Thoracic aorta (tissue), 2 donors: ENCODE measurements at regions not wholly inside any gene's neighbourhood (a gene's known extent, or its start where the extent isn't known, plus 50 kb on each side); places are given as distances from the start of the nearest gene placed in this dataset.

Experiments used
- ATAC-seq: fragments of 150-250 bp; one replicate; pipeline ENCODE4 v1.8.0; 2017; ENCODE audit warnings: low read depth; ENCODE audit not compliant: insufficient number of reproducible peaks, low FRiP score
- DNase-seq: peaks from one replicate; pipeline ENCODE4 v3.0.0-alpha.2; 2020; ENCODE audit warnings: low spot score
- H3K27ac ChIP-seq, 2 donors: fragments of 200-600 bp; sonication (generic); 1 replicate in 1 of 2; 2 replicates in 1 of 2; pipeline ENCODE4 v1.5.1; 2016; ENCODE audit warnings: mild to moderate bottlenecking in 2 of 2, moderate library complexity in 2 of 2
- H3K27me3 ChIP-seq: fragments of 200-600 bp; sonication (generic); replicated peaks from 2 replicates; pipeline ENCODE4 v1.6.0; 2016; ENCODE audit warnings: mild to moderate bottlenecking; ENCODE audit not compliant: insufficient read depth
- H3K36me3 ChIP-seq: fragments of 200-600 bp; sonication (generic); one replicate; pipeline ENCODE4 v1.5.1; 2016
- H3K4me1 ChIP-seq, 2 donors: fragments of 200-600 bp; sonication (generic); 1 replicate in 1 of 2; 2 replicates in 1 of 2; pipeline versions ENCODE4 v1.5.1 to v1.6.0; 2016; ENCODE audit warnings: low read depth in 2 of 2, mild to moderate bottlenecking in 1 of 2; ENCODE audit not compliant: control insufficient read depth in 1 of 2
- H3K4me3 ChIP-seq: fragments of 200-600 bp; sonication (generic); 2 replicates; pipeline ENCODE4 v1.5.1; 2016; ENCODE audit warnings: mild to moderate bottlenecking
- H3K9me3 ChIP-seq: fragments of 200-600 bp; sonication (generic); 2 replicates; pipeline ENCODE4 v1.5.1; 2016
- TF ChIP-seq, protein P1 (sequence below): fragments of 200-600 bp; sonication (generic); IDR thresholded peaks from one replicate; pipeline ENCODE4 v1.5.1; 2019; ENCODE audit warnings: antibody characterized with exemption

DNA sequence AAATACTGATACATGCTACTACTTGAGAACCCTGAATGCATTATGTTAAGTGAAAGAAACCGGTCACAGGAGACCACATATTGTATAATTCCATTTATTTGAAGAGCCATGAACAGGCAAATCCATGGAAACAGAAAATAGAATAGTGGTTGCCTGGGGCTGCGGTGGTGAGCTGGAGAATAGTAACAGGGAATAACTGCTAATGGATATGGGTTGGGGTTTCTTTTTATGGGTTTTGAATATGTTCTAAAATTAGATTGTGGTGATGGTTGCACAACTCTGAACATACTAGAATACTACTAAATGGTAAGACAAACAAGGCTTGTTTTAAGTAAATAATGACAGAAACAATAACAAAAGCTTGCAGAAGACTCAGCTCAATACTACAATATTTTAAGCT, 293.0 kb downstream of the BTG1 start:
- ATAC-seq: no peak

DNA sequence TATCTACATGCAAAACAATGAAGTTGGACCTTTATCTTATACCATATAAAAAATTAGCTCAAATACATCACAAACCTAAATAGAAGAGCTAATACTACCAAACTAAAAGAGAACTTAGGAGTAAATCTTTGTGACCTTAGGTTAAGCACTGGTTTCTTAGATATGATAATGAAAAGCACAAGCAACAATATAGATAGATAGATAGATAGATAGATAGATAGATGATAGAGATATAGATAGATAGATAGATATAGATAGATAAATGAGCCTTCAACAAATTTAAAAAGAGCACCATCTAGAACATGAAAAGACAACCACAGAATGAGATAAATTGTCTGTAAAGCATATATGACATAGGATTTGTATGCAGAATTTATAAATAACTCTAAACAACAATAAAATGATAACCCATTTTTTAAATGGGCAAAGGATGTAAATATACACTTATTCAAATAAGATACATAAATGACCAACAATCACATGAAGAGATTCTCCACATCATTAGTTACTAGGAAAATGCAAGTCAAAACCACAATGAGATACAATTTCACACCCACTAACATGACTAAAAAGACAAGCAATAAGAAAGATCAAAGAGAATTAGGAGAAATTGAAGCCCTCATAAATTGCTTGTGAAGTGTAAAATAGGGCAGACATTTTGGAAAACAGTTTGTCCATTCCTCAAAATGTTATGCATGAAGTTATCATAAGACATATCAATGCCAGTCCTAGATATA, 293.7 kb downstream of the BTG1 start:
- no peak for ATAC-seq
- no peak overlapping the region for H3K4me3 ChIP-seq
- no peak for DNase-seq
- H3K4me1 ChIP-seq: peaks cover 9 to 27% of the 10 kb centered on the region in 2 donors
- H3K36me3 ChIP-seq: no peaks in the 10 kb centered on the region
- H3K27ac ChIP-seq: no peak overlapping the region
- H3K9me3 ChIP-seq: no peaks in the 10 kb centered on the region
- TF ChIP-seq, protein P1, sequence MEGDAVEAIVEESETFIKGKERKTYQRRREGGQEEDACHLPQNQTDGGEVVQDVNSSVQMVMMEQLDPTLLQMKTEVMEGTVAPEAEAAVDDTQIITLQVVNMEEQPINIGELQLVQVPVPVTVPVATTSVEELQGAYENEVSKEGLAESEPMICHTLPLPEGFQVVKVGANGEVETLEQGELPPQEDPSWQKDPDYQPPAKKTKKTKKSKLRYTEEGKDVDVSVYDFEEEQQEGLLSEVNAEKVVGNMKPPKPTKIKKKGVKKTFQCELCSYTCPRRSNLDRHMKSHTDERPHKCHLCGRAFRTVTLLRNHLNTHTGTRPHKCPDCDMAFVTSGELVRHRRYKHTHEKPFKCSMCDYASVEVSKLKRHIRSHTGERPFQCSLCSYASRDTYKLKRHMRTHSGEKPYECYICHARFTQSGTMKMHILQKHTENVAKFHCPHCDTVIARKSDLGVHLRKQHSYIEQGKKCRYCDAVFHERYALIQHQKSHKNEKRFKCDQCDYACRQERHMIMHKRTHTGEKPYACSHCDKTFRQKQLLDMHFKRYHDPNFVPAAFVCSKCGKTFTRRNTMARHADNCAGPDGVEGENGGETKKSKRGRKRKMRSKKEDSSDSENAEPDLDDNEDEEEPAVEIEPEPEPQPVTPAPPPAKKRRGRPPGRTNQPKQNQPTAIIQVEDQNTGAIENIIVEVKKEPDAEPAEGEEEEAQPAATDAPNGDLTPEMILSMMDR: no peak
- no peaks in the 10 kb centered on the region for H3K27me3 ChIP-seq

More for the DNA sequence above, 293.0 kb downstream of the BTG1 start:
- DNase-seq: no peak
- Histone ChIP-seq H3K27me3 (no peaks in the 10 kb centered on the region), H3K9me3 (no peaks in the 10 kb centered on the region), H3K27ac (no peak overlapping the region), H3K4me1 (peaks cover 9 to 27% of the 10 kb centered on the region in 2 donors), H3K36me3 (no peaks in the 10 kb centered on the region), H3K4me3 (no peak overlapping the region)
- TF ChIP-seq, protein P1: no peak

DNA sequence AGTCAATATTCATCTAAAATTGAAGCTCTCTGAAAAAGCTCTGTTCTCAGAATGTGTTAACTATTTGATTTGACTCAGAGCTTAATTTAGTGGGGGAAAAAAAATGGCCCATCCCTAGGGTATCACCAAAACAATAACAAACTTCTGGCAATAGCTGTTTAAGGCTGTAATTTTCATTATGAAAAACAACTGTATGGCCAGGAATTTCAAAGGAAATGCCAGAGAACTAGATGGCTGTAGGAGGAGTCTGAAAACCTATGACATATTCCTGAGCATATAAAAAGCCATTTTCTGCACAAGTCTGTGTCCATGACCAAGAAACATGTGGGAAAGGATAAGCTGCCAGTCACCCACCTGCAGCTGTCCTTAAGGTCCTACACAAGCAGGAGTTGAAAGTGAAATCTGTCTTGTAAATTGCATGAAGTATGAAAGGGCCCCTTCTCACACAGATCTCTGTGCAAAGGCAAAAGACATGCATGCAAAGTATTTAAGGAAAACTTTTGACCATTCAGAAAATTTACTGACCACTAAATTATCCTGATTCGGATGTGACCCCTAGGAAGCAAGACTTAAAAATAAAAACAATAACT, 299.1 kb downstream of the BTG1 start:
- TF ChIP-seq, protein P1: no peak
- Histone ChIP-seq H3K27ac (no peak overlapping the region), H3K4me1 (no peaks in the 10 kb centered on the region), H3K27me3 (no peaks in the 10 kb centered on the region), H3K4me3 (no peak overlapping the region), H3K9me3 (no peaks in the 10 kb centered on the region), H3K36me3 (no peaks in the 10 kb centered on the region)
- ATAC-seq (no peak), DNase-seq (no peak)

DNA sequence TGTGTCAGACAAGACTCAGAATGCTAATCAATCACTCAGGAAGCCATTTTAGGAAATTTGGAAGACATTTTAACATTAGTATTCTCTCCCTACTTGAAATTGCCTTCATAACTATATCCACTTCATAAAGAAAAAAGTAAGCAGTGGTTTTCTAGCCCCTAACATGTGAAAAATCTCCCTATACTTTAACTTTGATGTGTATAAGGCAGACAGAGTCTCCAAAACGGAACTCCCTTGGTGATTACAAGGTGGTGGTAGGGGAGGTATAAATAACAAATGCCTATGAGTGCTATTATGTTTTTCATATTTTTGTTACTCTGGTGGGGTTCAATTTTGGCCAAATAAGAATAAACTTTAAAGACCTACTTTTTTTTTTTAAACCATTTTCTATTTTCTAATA, 300.3 kb downstream of the BTG1 start:
- DNase-seq (no peak), ATAC-seq (no peak)
- H3K9me3 ChIP-seq: no peaks in the 10 kb centered on the region
- H3K27me3 ChIP-seq: no peaks in the 10 kb centered on the region
- no peaks in the 10 kb centered on the region for H3K4me1 ChIP-seq
- TF ChIP-seq, protein P1: no peak
- H3K27ac ChIP-seq: no peak overlapping the region
- H3K4me3 ChIP-seq: no peak overlapping the region
- H3K36me3 ChIP-seq: no peaks in the 10 kb centered on the region

DNA sequence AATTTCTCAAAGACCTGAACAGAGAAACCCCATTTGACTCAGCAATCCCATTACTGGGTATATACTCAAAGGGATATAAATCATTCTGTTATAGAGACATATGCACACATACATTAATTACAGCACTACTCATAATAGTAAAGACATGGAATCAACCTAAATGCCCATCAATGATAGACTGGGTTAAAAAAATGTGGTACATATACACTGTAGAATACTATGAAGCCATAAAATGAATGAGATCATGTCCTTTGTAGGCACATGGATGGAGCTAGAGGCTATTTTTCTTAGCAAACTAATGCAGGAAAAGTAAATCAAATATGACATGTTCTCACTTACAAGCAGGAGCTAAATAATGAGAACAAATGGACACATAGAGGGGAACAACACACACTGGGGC, 303.8 kb downstream of the BTG1 start:
- H3K27ac ChIP-seq: no peak overlapping the region
- no peak overlapping the region for H3K4me3 ChIP-seq
- H3K27me3 ChIP-seq: no peaks in the 10 kb centered on the region
- no peaks in the 10 kb centered on the region for H3K36me3 ChIP-seq
- ATAC-seq (no peak), DNase-seq (no peak)
- H3K4me1 ChIP-seq: no peaks in the 10 kb centered on the region
- TF ChIP-seq, protein P1: no peak
- H3K9me3 ChIP-seq: no peaks in the 10 kb centered on the region
